ENCODE measurements at regions not wholly inside any gene's neighbourhood (a gene's known extent, or its start where the extent isn't known, plus 50 kb on each side); places are given as distances from the start of the nearest gene placed in this dataset.
"Not testable (repeated sequence)": the region's sequence is repeated elsewhere in the genome, so short reads cannot be mapped to it uniquely, and the experiment has no call there.

GRCh38 chr21:31589820-31590219, 69.7 kb upstream of the SOD1 start:
- no peak for TF ChIP-seq CTCF (conservative IDR thresholded peaks at IDR 0.05)
- Mint-ChIP-seq H3K27ac (no peak overlapping the region), H3K4me1 (peaks cover 7% of the 10 kb centered on the region), H3K9me3 (no peaks in the 10 kb centered on the region), H3K4me3 (no peak overlapping the region), H3K27me3 (ENCODE audit: insufficient read depth) (peaks cover 4% of the 10 kb centered on the region), H3K36me3 (ENCODE audit: low read depth) (no peaks in the 10 kb centered on the region)
- Histone ChIP-seq H3K9me3 (ENCODE audit: control insufficient read depth, low read length) (no peaks in the 10 kb centered on the region), H3K27me3 (ENCODE audit: control insufficient read depth, insufficient read depth, low read length, poor library complexity, severe bottlenecking) (no peaks in the 10 kb centered on the region), H3K4me1 (ENCODE audit: control insufficient read depth, insufficient read depth, low read length) (no peaks in the 10 kb centered on the region), H3K9ac (ENCODE audit: extremely low read depth, low read length, poor library complexity, severe bottlenecking) (no peak overlapping the region), H3K36me3 (ENCODE audit: control insufficient read depth, insufficient read depth, low read length) (no peaks in the 10 kb centered on the region), H3K27ac (ENCODE audit: low read depth, low read length) (no peak overlapping the region), H3K4me3 (ENCODE audit: low read length) (no peak overlapping the region)
- WGBS, 2 experiments (ENCODE audit: insufficient coverage in 1 of 2, insufficient read length in 1 of 2) = 82 to 93% methylated on average over 1 of the region's 3 CpGs
- DNase-seq = no peak

GRCh38 chr21:31586118-31586517, 73.4 kb upstream of the SOD1 start:
- Mint-ChIP-seq H3K27ac (no peak overlapping the region), H3K4me1 (peaks cover 11% of the 10 kb centered on the region), H3K36me3 (ENCODE audit: low read depth) (no peaks in the 10 kb centered on the region), H3K4me3 (no peak overlapping the region), H3K27me3 (ENCODE audit: insufficient read depth) (peaks cover 10% of the 10 kb centered on the region), H3K9me3 (no peaks in the 10 kb centered on the region)
- no peak for TF ChIP-seq CTCF (conservative IDR thresholded peaks at IDR 0.05)
- H3K36me3 ChIP-seq (ENCODE audit: control insufficient read depth, insufficient read depth, low read length) = no peaks in the 10 kb centered on the region
- no peak overlapping the region for H3K27ac ChIP-seq (ENCODE audit: low read depth, low read length)
- H3K9me3 ChIP-seq (ENCODE audit: control insufficient read depth, low read length) = no peaks in the 10 kb centered on the region
- H3K4me3 ChIP-seq (ENCODE audit: low read length) = no peak overlapping the region
- 50 to 59% methylated on average over 4 to 6 of the region's 6 CpGs for WGBS, 2 experiments (ENCODE audit: insufficient coverage in 1 of 2, insufficient read length in 1 of 2)
- no peak overlapping the region for H3K9ac ChIP-seq (ENCODE audit: extremely low read depth, low read length, poor library complexity, severe bottlenecking)
- H3K4me1 ChIP-seq (ENCODE audit: control insufficient read depth, insufficient read depth, low read length) = no peaks in the 10 kb centered on the region
- DNase-seq = no peak
- no peaks in the 10 kb centered on the region for H3K27me3 ChIP-seq (ENCODE audit: control insufficient read depth, insufficient read depth, low read length, poor library complexity, severe bottlenecking)

GRCh38 chr21:31583937-31584336, 75.6 kb upstream of the SOD1 start:
- not testable (repeated sequence) for DNase-seq; H3K9me3 ChIP-seq (ENCODE audit: control insufficient read depth, low read length); H3K36me3 Mint-ChIP-seq (ENCODE audit: low read depth); H3K4me3 Mint-ChIP-seq; H3K27ac Mint-ChIP-seq; H3K27ac ChIP-seq (ENCODE audit: low read depth, low read length); H3K9ac ChIP-seq (ENCODE audit: extremely low read depth, low read length, poor library complexity, severe bottlenecking); H3K27me3 ChIP-seq (ENCODE audit: control insufficient read depth, insufficient read depth, low read length, poor library complexity, severe bottlenecking); H3K9me3 Mint-ChIP-seq; H3K36me3 ChIP-seq (ENCODE audit: control insufficient read depth, insufficient read depth, low read length); H3K4me1 ChIP-seq (ENCODE audit: control insufficient read depth, insufficient read depth, low read length); H3K4me3 ChIP-seq (ENCODE audit: low read length)
- Mint-ChIP-seq H3K4me1 (peaks cover 11% of the 10 kb centered on the region), H3K27me3 (ENCODE audit: insufficient read depth) (peaks cover 13% of the 10 kb centered on the region)
- WGBS, 2 experiments (ENCODE audit: insufficient coverage in 1 of 2, insufficient read length in 1 of 2) = 60 to 61% methylated on average over 1 to 4 of the region's 9 CpGs

GRCh38 chr21:31583498-31583897, 76.0 kb upstream of the SOD1 start:
- no peak for TF ChIP-seq CTCF (conservative IDR thresholded peaks at IDR 0.05)
- no peak overlapping the region for H3K27ac ChIP-seq (ENCODE audit: low read depth, low read length)
- DNase-seq = no peak
- H3K36me3 ChIP-seq (ENCODE audit: control insufficient read depth, insufficient read depth, low read length) = no peaks in the 10 kb centered on the region
- H3K9me3 ChIP-seq (ENCODE audit: control insufficient read depth, low read length) = no peaks in the 10 kb centered on the region
- WGBS, 2 experiments (ENCODE audit: insufficient coverage in 1 of 2, insufficient read length in 1 of 2) = 81 to 91% methylated on average over 2 to 6 of the region's 6 CpGs
- no peak overlapping the region for H3K27ac Mint-ChIP-seq
- peaks cover 13% of the 10 kb centered on the region for H3K27me3 Mint-ChIP-seq (ENCODE audit: insufficient read depth)
- H3K27me3 ChIP-seq (ENCODE audit: control insufficient read depth, insufficient read depth, low read length, poor library complexity, severe bottlenecking) = no peaks in the 10 kb centered on the region
- H3K4me3 ChIP-seq (ENCODE audit: low read length) = no peak overlapping the region
- peaks cover 7% of the 10 kb centered on the region for H3K4me1 Mint-ChIP-seq
- no peak overlapping the region for H3K9ac ChIP-seq (ENCODE audit: extremely low read depth, low read length, poor library complexity, severe bottlenecking)
- H3K36me3 Mint-ChIP-seq (ENCODE audit: low read depth) = no peaks in the 10 kb centered on the region
- H3K9me3 Mint-ChIP-seq = no peaks in the 10 kb centered on the region
- no peaks in the 10 kb centered on the region for H3K4me1 ChIP-seq (ENCODE audit: control insufficient read depth, insufficient read depth, low read length)
- H3K4me3 Mint-ChIP-seq = no peak overlapping the region

Data from endodermal cell (in vitro differentiated cells).